ENCODE measurements at regions not wholly inside any gene's neighbourhood (a gene's known extent, or its start where the extent isn't known, plus 50 kb on each side); places are given as distances from the start of the nearest gene placed in this dataset.
A peak's percentile ranks its signal among the peaks of the same experiment; 100 is the strongest.

DNA sequence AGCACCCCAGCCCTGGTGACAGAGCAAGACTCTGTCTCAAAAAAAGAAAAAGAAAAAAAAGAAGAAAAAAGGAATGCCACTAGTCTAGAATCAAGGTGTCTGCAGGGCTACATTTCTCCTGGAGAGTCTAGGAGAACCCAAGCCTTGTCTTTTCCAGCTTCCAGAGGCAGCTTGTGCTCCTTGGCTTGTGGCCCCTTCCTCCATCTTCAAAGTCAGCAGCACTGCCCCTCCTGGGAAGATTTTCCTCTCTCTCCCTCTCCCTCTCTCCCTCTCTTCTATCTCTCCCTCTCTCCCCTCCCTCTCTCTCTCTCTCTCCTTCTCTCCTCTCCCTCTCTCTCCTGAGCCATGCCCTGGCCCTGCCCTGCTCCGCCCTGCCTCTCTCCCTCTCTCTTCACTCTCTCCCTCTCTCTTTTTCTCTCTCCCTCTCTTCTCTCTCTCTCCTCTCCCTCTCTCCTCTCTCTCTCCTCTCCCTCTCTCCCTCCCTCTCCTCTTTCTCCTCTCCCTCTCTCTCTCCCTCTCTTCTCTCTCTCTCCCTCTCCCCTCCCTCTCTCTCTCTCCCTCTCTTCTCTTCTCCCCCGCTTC lies 97.7 kb upstream of the FGF3 start:
- H3K4me1 Mint-ChIP-seq (ENCODE audit: low read depth, unreplicated experiment), result peaks cover 47% of the 10 kb centered on the region
- BruUV-seq (replicated peaks), result no TSS peak
- CTCF ChIA-PET, result interaction anchor here (0.6 kb wide), 1 partner anchor 258 kb away, joined by 4 read pairs; no protein-coding TSS in a partner anchor

DNA sequence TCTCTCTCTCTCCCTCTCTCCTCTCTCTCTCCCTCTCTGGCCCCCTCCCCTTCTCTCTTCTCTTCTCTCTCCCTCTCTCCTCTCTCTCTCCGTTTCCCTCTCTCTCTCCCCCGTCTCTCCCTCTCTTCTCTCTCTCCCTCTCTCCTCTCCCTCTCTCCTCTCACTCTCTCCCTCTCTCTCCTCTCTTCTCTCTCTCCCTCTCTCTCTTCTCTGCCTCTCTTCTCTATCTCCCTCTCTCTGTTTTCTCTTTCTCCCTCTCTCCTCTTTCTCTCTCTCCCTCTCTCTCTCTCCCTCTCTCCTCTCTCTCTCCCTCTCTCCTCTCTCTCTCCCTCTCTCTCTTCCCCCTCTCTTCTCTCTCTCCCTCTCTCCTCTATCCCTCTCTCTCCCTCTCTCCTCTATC lies 98.3 kb upstream of the FGF3 start:
- peak overlapping the region; percentile 21 for H3K27ac Mint-ChIP-seq (ENCODE audit: unreplicated experiment)
- no peaks in the 10 kb centered on the region for H3K9me3 Mint-ChIP-seq (ENCODE audit: low read depth, unreplicated experiment)
- no TSS peak for BruUV-seq (replicated peaks)
- no peak for DNase-seq
- peaks cover 15% of the 10 kb centered on the region for H3K36me3 Mint-ChIP-seq (ENCODE audit: insufficient read depth, unreplicated experiment)
- peaks cover 18% of the 10 kb centered on the region for H3K27me3 Mint-ChIP-seq (ENCODE audit: unreplicated experiment)
- H3K4me1 Mint-ChIP-seq (ENCODE audit: low read depth, unreplicated experiment), result peaks cover 41% of the 10 kb centered on the region
- TF ChIP-seq, protein P1, sequence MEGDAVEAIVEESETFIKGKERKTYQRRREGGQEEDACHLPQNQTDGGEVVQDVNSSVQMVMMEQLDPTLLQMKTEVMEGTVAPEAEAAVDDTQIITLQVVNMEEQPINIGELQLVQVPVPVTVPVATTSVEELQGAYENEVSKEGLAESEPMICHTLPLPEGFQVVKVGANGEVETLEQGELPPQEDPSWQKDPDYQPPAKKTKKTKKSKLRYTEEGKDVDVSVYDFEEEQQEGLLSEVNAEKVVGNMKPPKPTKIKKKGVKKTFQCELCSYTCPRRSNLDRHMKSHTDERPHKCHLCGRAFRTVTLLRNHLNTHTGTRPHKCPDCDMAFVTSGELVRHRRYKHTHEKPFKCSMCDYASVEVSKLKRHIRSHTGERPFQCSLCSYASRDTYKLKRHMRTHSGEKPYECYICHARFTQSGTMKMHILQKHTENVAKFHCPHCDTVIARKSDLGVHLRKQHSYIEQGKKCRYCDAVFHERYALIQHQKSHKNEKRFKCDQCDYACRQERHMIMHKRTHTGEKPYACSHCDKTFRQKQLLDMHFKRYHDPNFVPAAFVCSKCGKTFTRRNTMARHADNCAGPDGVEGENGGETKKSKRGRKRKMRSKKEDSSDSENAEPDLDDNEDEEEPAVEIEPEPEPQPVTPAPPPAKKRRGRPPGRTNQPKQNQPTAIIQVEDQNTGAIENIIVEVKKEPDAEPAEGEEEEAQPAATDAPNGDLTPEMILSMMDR (IDR thresholded peaks at IDR 0.05; ENCODE audit: unreplicated experiment), result no peak
- CTCF ChIA-PET, result interaction anchor here (0.8 kb wide), 1 partner anchor 778 kb away, joined by 5 read pairs; no protein-coding TSS in a partner anchor
- H3K4me3 Mint-ChIP-seq (ENCODE audit: low read depth, unreplicated experiment), result no peak overlapping the region
- intact Hi-C loops (cut with micrococcal nuclease; ENCODE audit: unreplicated experiment), result no loop called here

More for the DNA sequence above, 97.7 kb upstream of the FGF3 start:
- Mint-ChIP-seq H3K36me3 (ENCODE audit: insufficient read depth, unreplicated experiment) (peaks cover 15% of the 10 kb centered on the region), H3K9me3 (ENCODE audit: low read depth, unreplicated experiment) (no peaks in the 10 kb centered on the region), H3K4me3 (ENCODE audit: low read depth, unreplicated experiment) (no peak overlapping the region), H3K27me3 (ENCODE audit: unreplicated experiment) (peaks cover 18% of the 10 kb centered on the region), H3K27ac (ENCODE audit: unreplicated experiment) (peak overlapping the region; percentile 21)
- no peak for DNase-seq
- TF ChIP-seq, protein P1 (IDR thresholded peaks at IDR 0.05; ENCODE audit: unreplicated experiment), result no peak
- intact Hi-C loops (cut with micrococcal nuclease; ENCODE audit: unreplicated experiment), result no loop called here

DNA sequence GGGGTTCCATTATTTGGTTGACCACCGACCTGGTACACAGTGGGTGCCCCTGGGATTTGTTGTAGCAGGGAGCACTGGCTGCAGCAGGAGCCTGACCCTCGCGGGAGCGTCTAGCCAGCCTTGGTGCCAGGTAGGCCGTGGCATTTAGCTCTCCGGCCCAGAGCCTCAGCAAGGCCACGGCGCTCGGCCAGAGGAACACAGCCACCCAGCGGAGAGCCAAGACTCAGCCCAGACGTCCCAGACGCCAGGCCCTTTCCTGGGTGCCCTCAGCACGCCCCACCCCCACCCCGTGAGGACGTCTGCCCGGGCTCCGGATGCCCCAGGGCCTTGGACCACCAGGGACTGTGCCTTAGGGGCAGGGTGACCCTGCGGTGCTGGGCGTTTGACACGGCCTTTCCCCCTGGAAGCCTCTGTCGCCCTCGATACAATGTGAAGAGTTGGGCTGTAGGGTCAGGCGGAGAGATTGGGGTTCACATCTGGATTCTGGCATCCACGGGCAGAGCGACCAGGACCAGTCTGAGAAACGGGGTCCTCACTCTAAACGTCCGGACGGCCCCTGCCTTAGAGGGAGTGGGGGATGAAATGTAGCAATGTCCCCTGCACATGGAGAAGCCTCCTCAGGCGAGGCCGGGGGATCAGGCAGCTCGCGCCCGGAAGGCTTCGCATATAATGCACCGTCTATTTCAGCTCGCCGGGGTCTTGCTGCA lies 99.2 kb upstream of the FGF3 start:
- DNase-seq, result no peak
- H3K27me3 Mint-ChIP-seq (ENCODE audit: unreplicated experiment), result peaks cover 20% of the 10 kb centered on the region
- TF ChIP-seq, protein P1 (IDR thresholded peaks at IDR 0.05; ENCODE audit: unreplicated experiment), result no peak
- intact Hi-C loops (cut with micrococcal nuclease; ENCODE audit: unreplicated experiment), result no loop called here
- peaks cover 15% of the 10 kb centered on the region for H3K36me3 Mint-ChIP-seq (ENCODE audit: insufficient read depth, unreplicated experiment)
- no peak overlapping the region for H3K4me3 Mint-ChIP-seq (ENCODE audit: low read depth, unreplicated experiment)
- no peak overlapping the region for H3K27ac Mint-ChIP-seq (ENCODE audit: unreplicated experiment)
- CTCF ChIA-PET, result interaction anchor here (0.6 to 1.1 kb wide), 5 partner anchors 75 to 779 kb away, joined by 3 to 5 read pairs (median 4); no protein-coding TSS in a partner anchor
- peaks cover 32% of the 10 kb centered on the region for H3K4me1 Mint-ChIP-seq (ENCODE audit: low read depth, unreplicated experiment)
- H3K9me3 Mint-ChIP-seq (ENCODE audit: low read depth, unreplicated experiment), result no peaks in the 10 kb centered on the region
- no TSS peak for BruUV-seq (replicated peaks)

DNA sequence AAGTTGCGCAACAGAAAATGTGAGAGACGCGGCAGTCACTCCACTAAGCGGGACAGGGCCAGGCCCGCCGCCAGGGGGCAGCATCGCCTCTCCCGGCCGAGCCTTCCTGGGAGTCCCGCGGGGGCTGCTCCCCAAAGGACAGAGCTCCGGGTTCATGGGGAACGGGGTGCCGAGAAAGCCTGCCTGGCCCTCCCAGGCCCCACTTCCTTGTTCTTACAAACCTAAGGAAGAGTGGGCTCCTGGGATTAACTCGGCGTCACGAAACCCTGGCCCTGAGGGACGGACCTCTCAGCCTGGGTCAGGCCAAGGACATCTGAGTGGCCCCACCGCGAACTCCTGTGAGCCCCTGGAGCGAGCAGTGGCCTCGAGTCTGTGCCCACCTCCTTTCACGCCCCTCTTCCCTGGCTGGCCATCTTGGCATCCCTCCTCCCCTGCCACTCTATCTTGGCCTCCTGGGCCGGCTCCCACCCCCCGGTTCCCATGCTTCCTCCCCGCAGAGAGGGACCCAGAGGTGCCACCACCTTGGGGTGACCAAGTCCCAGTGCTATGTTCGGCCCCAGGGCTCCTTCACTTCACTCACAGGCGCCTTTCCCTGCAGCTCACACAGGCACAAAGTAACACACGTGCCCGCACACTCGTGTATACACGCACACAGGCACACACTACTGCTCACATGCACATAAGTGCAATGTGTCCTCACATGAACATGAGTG lies 99.9 kb upstream of the FGF3 start:
- no TSS peak for BruUV-seq (replicated peaks)
- Mint-ChIP-seq H3K9me3 (ENCODE audit: low read depth, unreplicated experiment) (no peaks in the 10 kb centered on the region), H3K36me3 (ENCODE audit: insufficient read depth, unreplicated experiment) (peaks cover 19% of the 10 kb centered on the region), H3K4me1 (ENCODE audit: low read depth, unreplicated experiment) (peaks cover 32% of the 10 kb centered on the region), H3K4me3 (ENCODE audit: low read depth, unreplicated experiment) (no peak overlapping the region), H3K27ac (ENCODE audit: unreplicated experiment) (peak overlapping the region; percentile 14), H3K27me3 (ENCODE audit: unreplicated experiment) (peaks cover 27% of the 10 kb centered on the region)
- TF ChIP-seq, protein P1 (IDR thresholded peaks at IDR 0.05; ENCODE audit: unreplicated experiment), result peak; percentile 96
- DNase-seq, result peak; percentile 92
- CTCF ChIA-PET, result interaction anchor here (0.8 to 1.1 kb wide), 3 partner anchors 74 to 277 kb away, joined by 3 to 5 read pairs (median 3); no protein-coding TSS in a partner anchor
- intact Hi-C loops (cut with micrococcal nuclease; ENCODE audit: unreplicated experiment), result no loop called here
